GM23338 (cell line): ENCODE measurements at regions not wholly inside any gene's neighbourhood (a gene's known extent, or its start where the extent isn't known, plus 50 kb on each side); places are given as distances from the start of the nearest gene placed in this dataset.
"Not testable (repeated sequence)": the region's sequence is repeated elsewhere in the genome, so short reads cannot be mapped to it uniquely, and the experiment has no call there.

Experiments
- ATAC-seq: fragments of 200-7000 bp; cut with Tn5 transposase; 3 replicates; pipeline ENCODE4 v1.9.1; 2020
- DNase-seq: peaks from one replicate; pipeline ENCODE4 v3.0.0-alpha.2; 2015; ENCODE audit warnings: low spot score
- H2AFZ ChIP-seq: fragments of 200-600 bp; sonication (generic); 2 replicates; pipeline ENCODE4 v1.8.0; 2016; ENCODE audit warnings: antibody characterized with exemption, mild to moderate bottlenecking, moderate library complexity
- H3F3A ChIP-seq: fragments of 200-600 bp; sonication (generic); replicated peaks from 2 replicates; pipeline ENCODE4 v1.8.0; 2017; ENCODE audit warnings: antibody characterized with exemption, mixed run types, low read depth
- H3K27ac ChIP-seq: fragments of 200-600 bp; sonication (generic); 2 replicates; pipeline ENCODE4 v1.6.1; 2016; ENCODE audit warnings: low read depth
- H3K27me3 ChIP-seq: fragments of 200-600 bp; sonication (generic); 2 replicates; pipeline ENCODE4 v1.8.0; 2016; ENCODE audit warnings: mild to moderate bottlenecking, mixed run types, moderate library complexity; ENCODE audit not compliant: insufficient read depth
- H3K36me3 ChIP-seq: fragments of 200-600 bp; sonication (generic); 2 replicates; pipeline ENCODE4 v1.8.0; 2016; ENCODE audit warnings: mild to moderate bottlenecking; ENCODE audit not compliant: insufficient read depth
- H3K4me1 ChIP-seq: fragments of 200-600 bp; sonication (generic); 2 replicates; pipeline ENCODE4 v1.8.0; 2016; ENCODE audit warnings: mild to moderate bottlenecking, moderate library complexity; ENCODE audit not compliant: insufficient read depth
- H3K4me2 ChIP-seq: fragments of 200-600 bp; sonication (generic); 2 replicates; pipeline ENCODE4 v1.7.1; 2017; ENCODE audit warnings: mixed run types
- H3K4me3 ChIP-seq: fragments of 200-600 bp; sonication (generic); 2 replicates; pipeline ENCODE4 v1.6.1; 2016; ENCODE audit warnings: mixed run types
- H3K79me2 ChIP-seq: fragments of 200-600 bp; sonication (generic); replicated peaks from 2 replicates; pipeline ENCODE4 v1.8.0; 2017; ENCODE audit warnings: mild to moderate bottlenecking; ENCODE audit not compliant: insufficient read depth
- H3K9me2 ChIP-seq: fragments of 200-600 bp; sonication (generic); 2 replicates; pipeline ENCODE4 v1.8.0; 2017; ENCODE audit not compliant: insufficient read depth
- H4K20me1 ChIP-seq: fragments of 200-600 bp; sonication (generic); replicated peaks from 2 replicates; pipeline ENCODE4 v1.8.0; 2017; ENCODE audit warnings: mild to moderate bottlenecking; ENCODE audit not compliant: insufficient read depth
- H3K27ac Mint-ChIP-seq: 2 replicates; pipeline ENCODE4 v1.8.0; 2020; ENCODE audit warnings: inconsistent platforms, mild to moderate bottlenecking, moderate library complexity, mixed read lengths
- H3K27me3 Mint-ChIP-seq: 3 replicates; pipeline ENCODE4 v1.8.0; 2022; ENCODE audit warnings: low read depth, mild to moderate bottlenecking, moderate library complexity, mixed read lengths, inconsistent platforms; ENCODE audit not compliant: insufficient read depth, poor library complexity
- H3K36me3 Mint-ChIP-seq: 3 replicates; pipeline ENCODE4 v1.8.0; 2021; ENCODE audit warnings: low read depth, mild to moderate bottlenecking, inconsistent platforms, moderate library complexity, mixed read lengths
- H3K4me1 Mint-ChIP-seq: 3 replicates; pipeline ENCODE4 v1.8.0; 2020; ENCODE audit warnings: mild to moderate bottlenecking, inconsistent platforms, mixed read lengths
- H3K4me3 Mint-ChIP-seq: 3 replicates; pipeline ENCODE4 v1.8.0; 2021; ENCODE audit warnings: moderate library complexity, mild to moderate bottlenecking, inconsistent platforms, mixed read lengths
- H3K9me3 Mint-ChIP-seq: 3 replicates; pipeline ENCODE4 v1.8.0; 2020; ENCODE audit warnings: moderate library complexity, mild to moderate bottlenecking, inconsistent platforms, mixed read lengths
- EZH2 ChIP-seq: fragments of 200-600 bp; sonication (generic); IDR thresholded peaks from one replicate; pipeline ENCODE4 v1.8.0; 2017; ENCODE audit warnings: antibody characterized with exemption, mild to moderate bottlenecking, low read depth; ENCODE audit not compliant: unreplicated experiment
- EZH2phosphoT487 ChIP-seq: fragments of 200-600 bp; sonication (generic); IDR thresholded peaks from one replicate; pipeline ENCODE4 v1.8.1; 2018; ENCODE audit warnings: antibody characterized with exemption; ENCODE audit not compliant: unreplicated experiment
- JUNB ChIP-seq: IDR thresholded peaks from one replicate; pipeline ENCODE4 v1.6.1; 2016; ENCODE audit warnings: antibody characterized with exemption; ENCODE audit not compliant: unreplicated experiment
- STAT1 ChIP-seq: IDR thresholded peaks from one replicate; pipeline ENCODE4 v1.6.1; 2016; ENCODE audit warnings: antibody characterized with exemption; ENCODE audit not compliant: unreplicated experiment
- TF ChIP-seq, protein P1 (sequence below): fragments of 250-450 bp; sonication (Bioruptor Pico); IDR thresholded peaks from 2 replicates; pipeline ENCODE4 v1.5.0; 2020; ENCODE audit warnings: mild to moderate bottlenecking, moderate library complexity
- TF ChIP-seq, protein P2 (sequence below): IDR thresholded peaks from 2 replicates; pipeline ENCODE4 v1.6.1; 2016; ENCODE audit warnings: antibody characterized with exemption
- TF ChIP-seq, protein P3 (sequence below), 2 experiments: fragments of 200-600 bp in 1 of 2; sonication (generic) in 1 of 2; conservative IDR thresholded peaks; 2 replicates each; pipeline versions ENCODE4 v1.5.1 to v1.6.1; 2016 to 2017; ENCODE audit warnings: antibody characterized with exemption in 2 of 2, low read depth in 2 of 2, mild to moderate bottlenecking in 2 of 2, moderate library complexity in 1 of 2

DNA sequence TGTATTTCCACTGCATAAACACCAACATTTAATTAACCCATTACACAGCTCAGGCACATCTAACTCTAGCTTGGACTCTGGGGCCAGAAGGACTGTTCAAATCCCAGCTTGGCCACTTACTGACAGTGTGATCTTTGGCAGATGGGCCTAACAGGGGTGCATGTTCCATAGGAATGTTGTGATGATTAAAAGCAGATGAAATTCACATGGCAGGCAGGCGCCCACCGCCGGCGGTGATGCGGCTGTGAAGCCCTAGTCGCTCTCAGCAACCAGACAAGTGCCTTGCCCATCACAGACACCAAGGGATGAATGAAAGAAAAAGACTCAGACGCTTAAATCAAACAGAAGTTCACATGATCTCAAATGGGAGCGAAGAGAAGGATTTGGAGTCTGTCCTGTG, 84.6 kb upstream of the WSB1 start (continued):
- TF ChIP-seq, protein P1, sequence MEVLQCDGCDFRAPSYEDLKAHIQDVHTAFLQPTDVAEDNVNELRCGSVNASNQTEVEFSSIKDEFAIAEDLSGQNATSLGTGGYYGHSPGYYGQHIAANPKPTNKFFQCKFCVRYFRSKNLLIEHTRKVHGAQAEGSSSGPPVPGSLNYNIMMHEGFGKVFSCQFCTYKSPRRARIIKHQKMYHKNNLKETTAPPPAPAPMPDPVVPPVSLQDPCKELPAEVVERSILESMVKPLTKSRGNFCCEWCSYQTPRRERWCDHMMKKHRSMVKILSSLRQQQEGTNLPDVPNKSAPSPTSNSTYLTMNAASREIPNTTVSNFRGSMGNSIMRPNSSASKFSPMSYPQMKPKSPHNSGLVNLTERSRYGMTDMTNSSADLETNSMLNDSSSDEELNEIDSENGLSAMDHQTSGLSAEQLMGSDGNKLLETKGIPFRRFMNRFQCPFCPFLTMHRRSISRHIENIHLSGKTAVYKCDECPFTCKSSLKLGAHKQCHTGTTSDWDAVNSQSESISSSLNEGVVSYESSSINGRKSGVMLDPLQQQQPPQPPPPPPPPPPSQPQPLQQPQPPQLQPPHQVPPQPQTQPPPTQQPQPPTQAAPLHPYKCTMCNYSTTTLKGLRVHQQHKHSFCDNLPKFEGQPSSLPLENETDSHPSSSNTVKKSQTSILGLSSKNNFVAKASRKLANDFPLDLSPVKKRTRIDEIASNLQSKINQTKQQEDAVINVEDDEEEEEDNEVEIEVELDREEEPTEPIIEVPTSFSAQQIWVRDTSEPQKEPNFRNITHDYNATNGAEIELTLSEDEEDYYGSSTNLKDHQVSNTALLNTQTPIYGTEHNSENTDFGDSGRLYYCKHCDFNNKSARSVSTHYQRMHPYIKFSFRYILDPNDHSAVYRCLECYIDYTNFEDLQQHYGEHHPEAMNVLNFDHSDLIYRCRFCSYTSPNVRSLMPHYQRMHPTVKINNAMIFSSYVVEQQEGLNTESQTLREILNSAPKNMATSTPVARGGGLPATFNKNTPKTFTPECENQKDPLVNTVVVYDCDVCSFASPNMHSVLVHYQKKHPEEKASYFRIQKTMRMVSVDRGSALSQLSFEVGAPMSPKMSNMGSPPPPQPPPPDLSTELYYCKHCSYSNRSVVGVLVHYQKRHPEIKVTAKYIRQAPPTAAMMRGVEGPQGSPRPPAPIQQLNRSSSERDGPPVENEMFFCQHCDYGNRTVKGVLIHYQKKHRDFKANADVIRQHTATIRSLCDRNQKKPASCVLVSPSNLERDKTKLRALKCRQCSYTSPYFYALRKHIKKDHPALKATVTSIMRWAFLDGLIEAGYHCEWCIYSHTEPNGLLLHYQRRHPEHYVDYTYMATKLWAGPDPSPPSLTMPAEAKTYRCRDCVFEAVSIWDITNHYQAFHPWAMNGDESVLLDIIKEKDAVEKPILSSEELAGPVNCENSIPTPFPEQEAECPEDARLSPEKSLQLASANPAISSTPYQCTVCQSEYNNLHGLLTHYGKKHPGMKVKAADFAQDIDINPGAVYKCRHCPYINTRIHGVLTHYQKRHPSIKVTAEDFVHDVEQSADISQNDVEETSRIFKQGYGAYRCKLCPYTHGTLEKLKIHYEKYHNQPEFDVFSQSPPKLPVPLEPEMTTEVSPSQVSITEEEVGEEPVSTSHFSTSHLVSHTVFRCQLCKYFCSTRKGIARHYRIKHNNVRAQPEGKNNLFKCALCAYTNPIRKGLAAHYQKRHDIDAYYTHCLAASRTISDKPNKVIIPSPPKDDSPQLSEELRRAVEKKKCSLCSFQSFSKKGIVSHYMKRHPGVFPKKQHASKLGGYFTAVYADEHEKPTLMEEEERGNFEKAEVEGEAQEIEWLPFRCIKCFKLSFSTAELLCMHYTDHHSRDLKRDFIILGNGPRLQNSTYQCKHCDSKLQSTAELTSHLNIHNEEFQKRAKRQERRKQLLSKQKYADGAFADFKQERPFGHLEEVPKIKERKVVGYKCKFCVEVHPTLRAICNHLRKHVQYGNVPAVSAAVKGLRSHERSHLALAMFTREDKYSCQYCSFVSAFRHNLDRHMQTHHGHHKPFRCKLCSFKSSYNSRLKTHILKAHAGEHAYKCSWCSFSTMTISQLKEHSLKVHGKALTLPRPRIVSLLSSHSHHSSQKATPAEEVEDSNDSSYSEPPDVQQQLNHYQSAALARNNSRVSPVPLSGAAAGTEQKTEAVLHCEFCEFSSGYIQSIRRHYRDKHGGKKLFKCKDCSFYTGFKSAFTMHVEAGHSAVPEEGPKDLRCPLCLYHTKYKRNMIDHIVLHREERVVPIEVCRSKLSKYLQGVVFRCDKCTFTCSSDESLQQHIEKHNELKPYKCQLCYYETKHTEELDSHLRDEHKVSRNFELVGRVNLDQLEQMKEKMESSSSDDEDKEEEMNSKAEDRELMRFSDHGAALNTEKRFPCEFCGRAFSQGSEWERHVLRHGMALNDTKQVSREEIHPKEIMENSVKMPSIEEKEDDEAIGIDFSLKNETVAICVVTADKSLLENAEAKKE (CRISPR knock-in tag), result no peak
- TF ChIP-seq, protein P2, sequence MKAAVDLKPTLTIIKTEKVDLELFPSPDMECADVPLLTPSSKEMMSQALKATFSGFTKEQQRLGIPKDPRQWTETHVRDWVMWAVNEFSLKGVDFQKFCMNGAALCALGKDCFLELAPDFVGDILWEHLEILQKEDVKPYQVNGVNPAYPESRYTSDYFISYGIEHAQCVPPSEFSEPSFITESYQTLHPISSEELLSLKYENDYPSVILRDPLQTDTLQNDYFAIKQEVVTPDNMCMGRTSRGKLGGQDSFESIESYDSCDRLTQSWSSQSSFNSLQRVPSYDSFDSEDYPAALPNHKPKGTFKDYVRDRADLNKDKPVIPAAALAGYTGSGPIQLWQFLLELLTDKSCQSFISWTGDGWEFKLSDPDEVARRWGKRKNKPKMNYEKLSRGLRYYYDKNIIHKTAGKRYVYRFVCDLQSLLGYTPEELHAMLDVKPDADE, result no peak
- no peak for TF ChIP-seq JUNB
- TF ChIP-seq EZH2, result no peak
- TF ChIP-seq, protein P3, sequence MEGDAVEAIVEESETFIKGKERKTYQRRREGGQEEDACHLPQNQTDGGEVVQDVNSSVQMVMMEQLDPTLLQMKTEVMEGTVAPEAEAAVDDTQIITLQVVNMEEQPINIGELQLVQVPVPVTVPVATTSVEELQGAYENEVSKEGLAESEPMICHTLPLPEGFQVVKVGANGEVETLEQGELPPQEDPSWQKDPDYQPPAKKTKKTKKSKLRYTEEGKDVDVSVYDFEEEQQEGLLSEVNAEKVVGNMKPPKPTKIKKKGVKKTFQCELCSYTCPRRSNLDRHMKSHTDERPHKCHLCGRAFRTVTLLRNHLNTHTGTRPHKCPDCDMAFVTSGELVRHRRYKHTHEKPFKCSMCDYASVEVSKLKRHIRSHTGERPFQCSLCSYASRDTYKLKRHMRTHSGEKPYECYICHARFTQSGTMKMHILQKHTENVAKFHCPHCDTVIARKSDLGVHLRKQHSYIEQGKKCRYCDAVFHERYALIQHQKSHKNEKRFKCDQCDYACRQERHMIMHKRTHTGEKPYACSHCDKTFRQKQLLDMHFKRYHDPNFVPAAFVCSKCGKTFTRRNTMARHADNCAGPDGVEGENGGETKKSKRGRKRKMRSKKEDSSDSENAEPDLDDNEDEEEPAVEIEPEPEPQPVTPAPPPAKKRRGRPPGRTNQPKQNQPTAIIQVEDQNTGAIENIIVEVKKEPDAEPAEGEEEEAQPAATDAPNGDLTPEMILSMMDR (conservative IDR thresholded peaks at IDR 0.05; ENCODE audit: low read depth in 2 of 2), result no peak
- no peak for TF ChIP-seq STAT1
- no peak for TF ChIP-seq EZH2phosphoT487

DNA sequence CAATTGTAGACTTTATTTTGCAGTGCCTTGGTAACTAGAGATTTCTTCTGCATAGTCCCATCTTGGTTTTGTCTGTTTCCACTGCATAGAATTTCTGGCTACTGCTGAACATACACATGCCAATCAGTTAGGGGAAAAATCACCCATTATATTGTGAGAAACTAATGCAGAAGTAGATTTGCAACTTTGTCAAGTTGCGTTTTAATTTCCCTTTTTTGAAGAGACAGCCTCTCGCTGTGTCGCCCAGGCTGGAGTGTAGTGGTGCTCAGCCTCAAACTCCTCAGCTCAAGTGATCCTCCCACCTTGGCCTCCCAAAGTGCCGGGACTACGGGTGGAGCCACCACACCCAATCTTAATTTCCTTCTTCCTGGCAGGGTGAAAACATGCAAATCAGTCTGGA, 83.1 kb upstream of the WSB1 start:
- H3F3A ChIP-seq, H3K36me3 ChIP-seq, H3K4me3 Mint-ChIP-seq, H3K27ac Mint-ChIP-seq, H4K20me1 ChIP-seq, H3K4me2 ChIP-seq, H3K4me1 Mint-ChIP-seq, H3K27ac ChIP-seq, H3K27me3 ChIP-seq, DNase-seq, ATAC-seq, H3K79me2 ChIP-seq, H3K4me3 ChIP-seq, H3K4me1 ChIP-seq, H3K9me2 ChIP-seq, H2AFZ ChIP-seq, H3K27me3 Mint-ChIP-seq: not testable (repeated sequence)
- Mint-ChIP-seq H3K9me3 (peaks cover 59% of the 10 kb centered on the region), H3K36me3 (peaks cover 13% of the 10 kb centered on the region)
